CD4-positive, alpha-beta T cell treated with Interleukin-4 for 4 hours (primary cell): ENCODE measurements at regions not wholly inside any gene's neighbourhood (a gene's known extent, or its start where the extent isn't known, plus 50 kb on each side); places are given as distances from the start of the nearest gene placed in this dataset.

Source experiments
- DNase-seq: peaks from one replicate; pipeline ENCODE4 v3.0.0-alpha.2; 2020

- DNase-seq: no peak
These were observed 164.2 kb downstream of the MACROH2A1 start for GRCh38 chr5:135234666-135235401.

- no peak for DNase-seq
These were observed 164.8 kb downstream of the MACROH2A1 start for GRCh38 chr5:135234242-135234641.

GRCh38 chr5:135233477-135233876 is 165.6 kb downstream of the MACROH2A1 start:
- no peak for DNase-seq

- no peak for DNase-seq
These were observed 166.1 kb downstream of the MACROH2A1 start for GRCh38 chr5:135232958-135233357.

- no peak for DNase-seq
These were observed 167.7 kb downstream of the MACROH2A1 start for GRCh38 chr5:135231289-135231688.

GRCh38 chr5:135230251-135230925 is 168.6 kb downstream of the MACROH2A1 start:
- no peak for DNase-seq

GRCh38 chr5:135229679-135230132 is 169.3 kb downstream of the MACROH2A1 start:
- DNase-seq: no peak

GRCh38 chr5:135229122-135229521 is 169.9 kb downstream of the MACROH2A1 start:
- DNase-seq: no peak

- no peak for DNase-seq
These were observed 170.8 kb downstream of the MACROH2A1 start for GRCh38 chr5:135228222-135228621.

GRCh38 chr5:135227064-135228022 is 171.7 kb downstream of the MACROH2A1 start:
- DNase-seq: no peak

- DNase-seq: no peak
These were observed 173.0 kb downstream of the MACROH2A1 start for GRCh38 chr5:135225856-135226560.

GRCh38 chr5:135223891-135224625 is 175.0 kb downstream of the MACROH2A1 start:
- DNase-seq: no peak

GRCh38 chr5:135223404-135223803 is 175.6 kb downstream of the MACROH2A1 start:
- no peak for DNase-seq

- DNase-seq: no peak
These were observed 176.3 kb downstream of the MACROH2A1 start for GRCh38 chr5:135222771-135223170.

- DNase-seq: no peak
These were observed 176.8 kb downstream of the MACROH2A1 start for GRCh38 chr5:135222171-135222681.

GRCh38 chr5:135221696-135222095 is 177.3 kb downstream of the MACROH2A1 start:
- DNase-seq: no peak

- DNase-seq: no peak
These were observed 177.9 kb downstream of the MACROH2A1 start for GRCh38 chr5:135221187-135221473.

GRCh38 chr5:135220394-135221186 is 178.4 kb downstream of the MACROH2A1 start:
- DNase-seq: no peak

GRCh38 chr5:135219868-135220267 is 179.2 kb downstream of the MACROH2A1 start:
- DNase-seq: no peak

GRCh38 chr5:135218790-135219568 is 180.1 kb downstream of the MACROH2A1 start:
- no peak for DNase-seq
